H9 (cell line): ENCODE measurements at regions not wholly inside any gene's neighbourhood (a gene's known extent, or its start where the extent isn't known, plus 50 kb on each side); places are given as distances from the start of the nearest gene placed in this dataset.

Source experiments
- DNase-seq: peaks from one replicate; pipeline ENCODE4 v3.0.0-alpha.2; 2017
- H2AFZ ChIP-seq: one replicate; pipeline ENCODE4 v1.6.1; 2013; ENCODE audit warnings: mild to moderate bottlenecking, low read length, control low read depth, moderate library complexity
- H2AK5ac ChIP-seq: 2 replicates; pipeline ENCODE4 v1.6.1; 2013; ENCODE audit warnings: low read length, control low read depth, mixed read lengths; ENCODE audit not compliant: insufficient read length
- H2BK120ac ChIP-seq: one replicate; pipeline ENCODE4 v1.6.1; 2013; ENCODE audit warnings: low read depth, mild to moderate bottlenecking, low read length, control low read depth, inconsistent platforms; ENCODE audit not compliant: poor library complexity, severe bottlenecking
- H2BK12ac ChIP-seq: 2 replicates; pipeline ENCODE4 v1.6.1; 2013; ENCODE audit warnings: low read length, control low read depth, mixed read lengths, low read depth; ENCODE audit not compliant: insufficient read length
- H2BK15ac ChIP-seq: 2 replicates; pipeline ENCODE4 v1.6.1; 2013; ENCODE audit warnings: low read depth, low read length, control low read depth
- H2BK20ac ChIP-seq: one replicate; pipeline ENCODE4 v1.6.1; 2013; ENCODE audit warnings: low read depth, mild to moderate bottlenecking, low read length, control low read depth, inconsistent platforms; ENCODE audit not compliant: poor library complexity, severe bottlenecking
- H2BK5ac ChIP-seq: 2 replicates; pipeline ENCODE4 v1.6.1; 2013; ENCODE audit warnings: low read length, control low read depth, mixed read lengths; ENCODE audit not compliant: insufficient read length
- H3K14ac ChIP-seq: 2 replicates; pipeline ENCODE4 v1.6.1; 2013; ENCODE audit warnings: low read length, control low read depth; ENCODE audit not compliant: insufficient read depth
- H3K18ac ChIP-seq: 2 replicates; pipeline ENCODE4 v1.6.1; 2013; ENCODE audit warnings: low read depth, mild to moderate bottlenecking, mixed read lengths, low read length, control low read depth; ENCODE audit not compliant: insufficient read length
- H3K23ac ChIP-seq: 2 replicates; pipeline ENCODE4 v1.6.1; 2013; ENCODE audit warnings: low read length, control low read depth, mixed read lengths, low read depth; ENCODE audit not compliant: insufficient read length
- H3K23me2 ChIP-seq: 2 replicates; pipeline ENCODE4 v1.6.1; 2013; ENCODE audit warnings: low read depth, mild to moderate bottlenecking, mixed read lengths, low read length, control low read depth; ENCODE audit not compliant: insufficient read length, poor library complexity, severe bottlenecking
- H3K27ac ChIP-seq: 2 replicates; pipeline ENCODE4 v1.5.1; 2013; ENCODE audit warnings: low read length, control low read depth, mixed read lengths, low read depth; ENCODE audit not compliant: insufficient read length
- H3K27me3 ChIP-seq: 2 replicates; pipeline ENCODE4 v1.6.1; 2013; ENCODE audit warnings: low read length, control low read depth, inconsistent platforms; ENCODE audit not compliant: insufficient read depth
- H3K4ac ChIP-seq: 2 replicates; pipeline ENCODE4 v1.6.1; 2013; ENCODE audit warnings: low read depth, mild to moderate bottlenecking, control low read depth, inconsistent platforms, low read length, moderate library complexity
- H3K4me1 ChIP-seq: 2 replicates; pipeline ENCODE4 v1.6.1; 2013; ENCODE audit warnings: low read length, control low read depth, inconsistent platforms; ENCODE audit not compliant: insufficient read depth
- H3K4me2 ChIP-seq: 2 replicates; pipeline ENCODE4 v1.6.1; 2013; ENCODE audit warnings: low read length, control low read depth, mixed read lengths; ENCODE audit not compliant: insufficient read length, insufficient read depth
- H3K56ac ChIP-seq: 2 replicates; pipeline ENCODE4 v1.6.1; 2013; ENCODE audit warnings: low read depth, mild to moderate bottlenecking, mixed read lengths, low read length, control low read depth; ENCODE audit not compliant: insufficient read length
- H3K79me1 ChIP-seq: 2 replicates; pipeline ENCODE4 v1.6.1; 2013; ENCODE audit warnings: low read depth, mild to moderate bottlenecking, moderate library complexity, low read length, control low read depth, inconsistent platforms; ENCODE audit not compliant: insufficient read depth, poor library complexity, severe bottlenecking
- H3K79me2 ChIP-seq: 2 replicates; pipeline ENCODE4 v1.6.1; 2013; ENCODE audit warnings: low read length, control low read depth, inconsistent platforms; ENCODE audit not compliant: insufficient read depth
- H3K9ac ChIP-seq: 2 replicates; pipeline ENCODE4 v1.6.1; 2013; ENCODE audit warnings: low read length, control low read depth, mixed read lengths; ENCODE audit not compliant: insufficient read length; ENCODE audit errors: extremely low read depth
- H3K9me3 ChIP-seq: one replicate; pipeline ENCODE4 v1.6.1; 2013; ENCODE audit warnings: low read depth, low read length, inconsistent platforms; ENCODE audit not compliant: control insufficient read depth
- H3T11ph ChIP-seq: one replicate; pipeline ENCODE4 v1.6.1; 2013; ENCODE audit warnings: mild to moderate bottlenecking, low read length, control low read depth, inconsistent platforms
- H4K20me1 ChIP-seq: one replicate; pipeline ENCODE4 v1.6.1; 2013; ENCODE audit not compliant: control insufficient read depth, insufficient read length, insufficient read depth
- H4K5ac ChIP-seq: 2 replicates; pipeline ENCODE4 v1.6.1; 2013; ENCODE audit warnings: low read depth, mild to moderate bottlenecking, mixed read lengths, low read length, control low read depth; ENCODE audit not compliant: insufficient read length
- H4K8ac ChIP-seq: replicated peaks from 2 replicates; pipeline ENCODE4 v1.6.1; 2013; ENCODE audit warnings: low read length, control low read depth, mixed read lengths, low read depth; ENCODE audit not compliant: insufficient read length
- H4K91ac ChIP-seq: 2 replicates; pipeline ENCODE4 v1.6.1; 2013; ENCODE audit warnings: low read depth, mild to moderate bottlenecking, moderate library complexity, mixed read lengths, low read length, control low read depth; ENCODE audit not compliant: insufficient read length
- H3K27ac Mint-ChIP-seq, 3 experiments: 2 replicates in 2 of 3; 3 replicates in 1 of 3; pipeline ENCODE4 v1.8.0; 2020 to 2021; ENCODE audit warnings: mixed read lengths in 3 of 3, mild to moderate bottlenecking in 1 of 3, moderate library complexity in 1 of 3
- H3K27me3 Mint-ChIP-seq: 2 replicates; pipeline ENCODE4 v1.8.0; 2021; ENCODE audit warnings: low read depth, mild to moderate bottlenecking, moderate library complexity, mixed read lengths
- H3K36me3 Mint-ChIP-seq, 3 experiments: 2 replicates in 2 of 3; 3 replicates in 1 of 3; pipeline ENCODE4 v1.8.0; 2020 to 2021; ENCODE audit warnings: low read depth in 3 of 3, mixed read lengths in 3 of 3; ENCODE audit not compliant: insufficient read depth in 1 of 3
- H3K4me1 Mint-ChIP-seq, 2 experiments: 2 replicates each; pipeline ENCODE4 v1.8.0; 2020; ENCODE audit warnings: mixed read lengths in 2 of 2
- H3K4me3 Mint-ChIP-seq, 2 experiments: 2 replicates in 1 of 2; 3 replicates in 1 of 2; pipeline ENCODE4 v1.8.0; 2020 to 2021; ENCODE audit warnings: mild to moderate bottlenecking in 2 of 2, mixed read lengths in 2 of 2, moderate library complexity in 1 of 2
- H3K9me3 Mint-ChIP-seq, 2 experiments: 2 replicates in 1 of 2; 3 replicates in 1 of 2; pipeline ENCODE4 v1.8.0; 2020; ENCODE audit warnings: mild to moderate bottlenecking in 2 of 2, mixed read lengths in 2 of 2, moderate library complexity in 1 of 2
- CTCF ChIP-seq: fragments of 200-600 bp; sonication (generic); conservative IDR thresholded peaks from 3 replicates; pipeline ENCODE4 v1.8.0; 2021; ENCODE audit warnings: antibody characterized with exemption, mild to moderate bottlenecking
- WGBS: extraction: QIAGEN DNeasy Blood & Tissue Kit; methylation state at CpG from one replicate; pipeline ENCODE4 v1.1.7; 2013; ENCODE audit warnings: missing lambda C conversion rate, low lambda C conversion rate, mixed read lengths; ENCODE audit not compliant: insufficient read length; ENCODE audit errors: extremely low coverage; 5-methylcytosine and 5-hydroxymethylcytosine counted together

- Mint-ChIP-seq H3K27me3 (peaks cover 20% of the 10 kb centered on the region), H3K4me3 (no peak overlapping the region), H3K36me3 (no peaks in the 10 kb centered on the region; a peak in 1 of 7 replicates), H3K4me1 (no peaks in the 10 kb centered on the region), H3K27ac (no peak overlapping the region), H3K9me3 (peaks cover 3% of the 10 kb centered on the region in 2 experiments; a peak in 2 of 5 replicates)
- Histone ChIP-seq H3K27ac (no peak overlapping the region), H4K8ac (no peak overlapping the region), H2BK20ac (no peak overlapping the region), H4K5ac (no peak overlapping the region), H3K79me2 (no peaks in the 10 kb centered on the region), H3K79me1 (no peaks in the 10 kb centered on the region), H2AK5ac (no peak overlapping the region), H4K91ac (no peak overlapping the region), H2BK5ac (no peak overlapping the region), H3K9ac (no peak overlapping the region), H2BK120ac (no peak overlapping the region), H3K14ac (no peak overlapping the region), H3K56ac (no peak overlapping the region), H2AFZ (no peak overlapping the region), H3K9me3 (no peaks in the 10 kb centered on the region), H2BK15ac (no peak overlapping the region), H3K18ac (no peak overlapping the region), H3K4ac (no peak overlapping the region), H3K23me2 (no peaks in the 10 kb centered on the region), H2BK12ac (no peak overlapping the region), H3T11ph (no peak overlapping the region), H3K4me1 (no peaks in the 10 kb centered on the region), H4K20me1 (no peaks in the 10 kb centered on the region), H3K4me2 (no peak overlapping the region), H3K23ac (no peak overlapping the region), H3K27me3 (no peaks in the 10 kb centered on the region)
- no peak for TF ChIP-seq CTCF
- WGBS = no CpG with 5 or more reads among the region's 4 CpGs
- no peak for DNase-seq
Observed at GRCh38 chr16:7004266-7004665, 328.4 kb upstream of the RBFOX1 start.
